K562 (cell line): ENCODE measurements at regions not wholly inside any gene's neighbourhood (a gene's known extent, or its start where the extent isn't known, plus 50 kb on each side); places are given as distances from the start of the nearest gene placed in this dataset.

Experiments used
- ATAC-seq: fragments of 200-7000 bp; cut with Tn5 transposase; 3 replicates; pipeline ENCODE4 v1.9.1; 2020; ENCODE audit warnings: moderate library complexity
- BruUV-seq: library from RNA; stranded (reverse); fragments of 400-500 nt; replicated peaks from 2 replicates; lab custom pipeline; 2021; lab: Mats Ljungman, UMichigan
- CTCF ChIA-PET: fragments of 300-600 bp; formaldehyde crosslinking; extraction: SDS; loops from one replicate; lab custom pipeline; 2021; ENCODE audit warnings: low intra/inter-chr PET ratio; lab: Yijun Ruan, JAX
- POLR2A ChIA-PET: fragments of 300-600, 350-650 bp; sonication (Branson Sonifier 250); formaldehyde crosslinking; extraction: SDS; loops from one replicate; lab custom pipeline; 2021; ENCODE audit warnings: antibody characterized with exemption, inconsistent platforms; lab: Yijun Ruan, JAX
- DNase-seq, 4 experiments: peaks; one replicate each; pipeline versions ENCODE4 v3.0.0 to v3.0.0-alpha.2; 2011 to 2018; ENCODE audit warnings: low spot score in 3 of 4, mixed read lengths in 3 of 4; ENCODE audit errors: extremely low read depth in 1 of 4
- FAIRE-seq: peaks from 2 replicates; lab custom pipeline; 2011; peaks lifted over from hg19 to GRCh38; lab: Jason Lieb, UNC
- H2AFZ ChIP-seq: 2 replicates; pipeline ENCODE4 v1.6.0; 2011; ENCODE audit warnings: low read depth, low read length, control low read depth, inconsistent platforms
- H3K27ac ChIP-seq: fragments of 200-600 bp; 3 replicates; pipeline ENCODE4 v1.8.0; 2011; ENCODE audit warnings: low read depth, mild to moderate bottlenecking, control low read depth, inconsistent platforms, low read length, moderate library complexity, mixed read lengths; ENCODE audit errors: extremely low read depth
- H3K27me3 ChIP-seq, 2 experiments: fragments of 300-600 bp in 1 of 2; 2 replicates in 1 of 2; 3 replicates in 1 of 2; pipeline versions ENCODE4 v1.6.0 to v1.8.0; 2011; ENCODE audit warnings: inconsistent platforms in 2 of 2, low read length in 2 of 2, mild to moderate bottlenecking in 1 of 2, mixed read lengths in 1 of 2, moderate library complexity in 1 of 2; ENCODE audit not compliant: control insufficient read depth in 2 of 2, insufficient read depth in 2 of 2
- H3K36me3 ChIP-seq: fragments of 300-600 bp; 3 replicates; pipeline ENCODE4 v1.8.0; 2011; ENCODE audit warnings: mild to moderate bottlenecking, low read length, inconsistent platforms; ENCODE audit not compliant: control insufficient read depth, insufficient read depth
- H3K4me1 ChIP-seq, 2 experiments: fragments of 200-600 bp in 1 of 2; replicated peaks in 1 of 2; 2 replicates in 1 of 2; 3 replicates in 1 of 2; pipeline versions ENCODE4 v1.5.1 to v1.8.0; 2011; ENCODE audit warnings: inconsistent platforms in 2 of 2, low read length in 2 of 2, mild to moderate bottlenecking in 1 of 2, mixed read lengths in 1 of 2, moderate library complexity in 1 of 2; ENCODE audit not compliant: control insufficient read depth in 2 of 2, insufficient read depth in 2 of 2
- H3K4me2 ChIP-seq: 2 replicates; pipeline ENCODE4 v1.6.1; 2011; ENCODE audit warnings: low read length, control low read depth, inconsistent platforms, mixed read lengths; ENCODE audit not compliant: insufficient read depth
- H3K4me3 ChIP-seq: fragments of 200-600 bp; sonication (generic), shearing (Covaris generic); 2 replicates; pipeline ENCODE4 v1.5.1; 2016; ENCODE audit warnings: control low read depth, inconsistent platforms
- H3K79me2 ChIP-seq: fragments of 200-600 bp; 3 replicates; pipeline ENCODE4 v1.8.0; 2011; ENCODE audit warnings: low read length, inconsistent platforms; ENCODE audit not compliant: control insufficient read depth, insufficient read depth
- H3K9ac ChIP-seq, 2 experiments: 2 replicates each; pipeline versions ENCODE4 v1.6.0 to v1.6.1; 2011; ENCODE audit warnings: low read depth in 2 of 2, low read length in 2 of 2, control low read depth in 1 of 2, inconsistent platforms in 1 of 2, mild to moderate bottlenecking in 1 of 2, mixed read lengths in 1 of 2; ENCODE audit not compliant: insufficient read depth in 1 of 2
- H3K9me1 ChIP-seq: one replicate; pipeline ENCODE4 v1.6.0; 2011; ENCODE audit warnings: inconsistent platforms, mild to moderate bottlenecking, low read length, moderate library complexity; ENCODE audit not compliant: control insufficient read depth, insufficient read depth
- H3K9me3 ChIP-seq: replicated peaks from 2 replicates; pipeline ENCODE4 v1.5.1; 2011; ENCODE audit warnings: low read depth, low read length, inconsistent platforms; ENCODE audit not compliant: control insufficient read depth, insufficient read depth
- H4K20me1 ChIP-seq: replicated peaks from 2 replicates; pipeline ENCODE4 v1.6.1; 2011; ENCODE audit warnings: low read length, inconsistent platforms, mixed read lengths; ENCODE audit not compliant: control insufficient read depth, insufficient read depth
- ATF7 ChIP-seq: fragments of 450-650 bp; IDR thresholded peaks from 2 replicates; pipeline ENCODE4 v1.7.1; 2014; ENCODE audit warnings: mild to moderate bottlenecking, moderate library complexity
- BHLHE40 ChIP-seq: IDR thresholded peaks from 2 replicates; pipeline ENCODE4 v1.6.1; 2011; ENCODE audit warnings: low read length, improper control_type of control experiment
- GTF2A2 ChIP-seq: IDR thresholded peaks from 2 replicates; pipeline ENCODE4 v1.6.1; 2016; ENCODE audit warnings: mild to moderate bottlenecking, missing genetic modification characterization, missing compliant biosample characterization
- HCFC1 ChIP-seq: IDR thresholded peaks from 2 replicates; pipeline ENCODE4 v1.6.1; 2012; ENCODE audit warnings: low read depth, low read length, improper control_type of control experiment
- NFE2 ChIP-seq: IDR thresholded peaks from 2 replicates; pipeline ENCODE4 v1.6.1; 2014; ENCODE audit warnings: antibody characterized with exemption, low read depth
- NR3C1 ChIP-seq: sonication (generic); formaldehyde crosslinking; IDR thresholded peaks from 2 replicates; pipeline ENCODE4 v1.8.1; 2022; ENCODE audit warnings: missing genetic modification reagents
- PURB ChIP-seq: sonication (generic); formaldehyde crosslinking; IDR thresholded peaks from 2 replicates; pipeline ENCODE4 v1.9.0; 2021; ENCODE audit warnings: low read depth, mild to moderate bottlenecking, missing genetic modification reagents
- RAD51 ChIP-seq: fragments of 450-650 bp; IDR thresholded peaks from 2 replicates; pipeline ENCODE4 v1.7.1; 2016; ENCODE audit warnings: low read depth, mild to moderate bottlenecking, borderline replicate concordance
- SMC3 ChIP-seq: conservative IDR thresholded peaks from 2 replicates; pipeline ENCODE4 v1.6.1; 2011; ENCODE audit warnings: low read depth, low read length, improper control_type of control experiment; ENCODE audit not compliant: insufficient read depth
- STAT6 ChIP-seq: sonication (generic); formaldehyde crosslinking; IDR thresholded peaks from 2 replicates; pipeline ENCODE4 v1.8.1; 2023; ENCODE audit warnings: mild to moderate bottlenecking, missing genetic modification reagents
- XRCC3 ChIP-seq: fragments of 450-650 bp; IDR thresholded peaks from 2 replicates; pipeline ENCODE4 v1.6.1; 2017; ENCODE audit warnings: mild to moderate bottlenecking, moderate library complexity
- ZC3H4 ChIP-seq: sonication (generic); formaldehyde crosslinking; IDR thresholded peaks from 2 replicates; pipeline ENCODE4 v1.9.0; 2021; ENCODE audit warnings: missing genetic modification reagents, borderline replicate concordance
- ZHX1 ChIP-seq: fragments of 150-350 bp; conservative IDR thresholded peaks from 2 replicates; pipeline ENCODE4 v1.6.1; 2014; ENCODE audit warnings: low read length
- ZNF146 ChIP-seq: IDR thresholded peaks from one replicate; pipeline ENCODE4 v1.6.1; 2018; ENCODE audit warnings: missing compliant biosample characterization; ENCODE audit not compliant: unreplicated experiment
- ZNF384 ChIP-seq: IDR thresholded peaks from 2 replicates; pipeline ENCODE4 v1.6.1; 2012; ENCODE audit warnings: low read depth, low read length, improper control_type of control experiment
- WGBS: fragments of 100-300 bp; shearing (Covaris generic); methylation state at CpG from one replicate; pipeline ENCODE4 v1.1.6; 2016; ENCODE audit warnings: low coverage, mixed read lengths; ENCODE audit not compliant: insufficient coverage; ENCODE audit errors: missing lambda C conversion rate; 5-methylcytosine and 5-hydroxymethylcytosine counted together
- in situ Hi-C: fragments of 300-500 bp; cut with MboI; formaldehyde crosslinking; loops from 4 replicates; pipeline ENCODE4 v1.15.0; 2018; ENCODE audit warnings: inconsistent platforms, mixed read lengths
- intact Hi-C: fragments of 100-400 bp; cut with micrococcal nuclease; formaldehyde crosslinking; loops from 2 replicates; pipeline ENCODE4 v1.14.2; 2022
- TF ChIP-seq, protein P1 (sequence below), 2 experiments: fragments of 450-650 bp; IDR thresholded peaks; 2 replicates each; pipeline ENCODE4 v1.6.1; 2016

DNA sequence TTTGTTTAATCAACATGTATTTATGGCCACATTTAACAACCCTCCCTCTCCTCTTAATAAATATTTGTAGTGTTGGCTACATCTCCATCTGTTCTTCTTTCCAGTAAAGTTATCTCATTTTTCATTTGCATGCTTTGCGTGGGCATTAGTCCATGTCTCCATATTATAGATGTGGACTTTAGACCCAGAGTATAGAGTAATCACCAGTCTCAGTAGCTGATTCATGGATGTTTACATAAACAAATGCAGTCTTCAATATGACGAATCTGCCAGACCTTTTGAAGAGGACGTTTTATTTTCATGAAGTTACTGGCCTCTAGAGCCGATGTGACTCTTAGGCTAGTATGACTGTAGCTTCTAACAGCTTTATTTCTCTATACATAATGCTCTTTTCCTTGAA lies 1546.2 kb downstream of the OLFM4 start (continued):
- TF ChIP-seq NR3C1 (CRISPR knock-in tag) = no peak
- TF ChIP-seq ZNF146 (CRISPR knock-in tag) = no peak
- TF ChIP-seq, all 486 proteins: peak for 0

DNA sequence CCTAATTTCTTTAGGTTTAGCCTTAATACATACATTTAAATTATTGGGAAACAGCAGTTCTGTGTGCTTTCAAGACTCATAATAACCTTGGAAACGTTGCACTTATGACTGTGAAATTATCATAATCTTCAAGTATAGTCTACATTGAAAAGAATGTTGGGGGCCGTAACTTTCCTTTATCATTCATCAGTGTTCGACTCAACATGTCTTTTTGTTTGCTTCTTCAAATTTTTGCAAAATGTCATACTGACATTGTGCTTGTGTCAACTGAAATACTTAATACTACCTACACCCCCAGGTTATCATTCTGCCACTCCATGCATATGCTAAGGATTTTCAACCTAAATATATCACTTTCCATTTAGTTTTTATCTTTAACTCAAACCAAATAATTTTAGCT lies 1562.9 kb downstream of the OLFM4 start:
- Histone ChIP-seq H3K9ac (no peak overlapping the region), H3K9me1 (no peaks in the 10 kb centered on the region), H3K36me3 (no peaks in the 10 kb centered on the region), H3K9me3 (no peaks in the 10 kb centered on the region; the same call in 1 of the 2 replicates), H3K79me2 (no peaks in the 10 kb centered on the region), H3K27me3 (no peaks in the 10 kb centered on the region), H2AFZ (no peak overlapping the region)
- no TSS peak for BruUV-seq
- ATAC-seq = no peak
- POLR2A ChIA-PET = no interaction called here
- DNase-seq = no peak
- intact Hi-C loops = no loop called here
- TF ChIP-seq XRCC3 = no peak
- TF ChIP-seq SMC3 = no peak
- no peak for TF ChIP-seq STAT6
- no peak for TF ChIP-seq GTF2A2 (tag)
- TF ChIP-seq ZNF384 = no peak
- no peak for TF ChIP-seq NFE2
- TF ChIP-seq, protein P1, sequence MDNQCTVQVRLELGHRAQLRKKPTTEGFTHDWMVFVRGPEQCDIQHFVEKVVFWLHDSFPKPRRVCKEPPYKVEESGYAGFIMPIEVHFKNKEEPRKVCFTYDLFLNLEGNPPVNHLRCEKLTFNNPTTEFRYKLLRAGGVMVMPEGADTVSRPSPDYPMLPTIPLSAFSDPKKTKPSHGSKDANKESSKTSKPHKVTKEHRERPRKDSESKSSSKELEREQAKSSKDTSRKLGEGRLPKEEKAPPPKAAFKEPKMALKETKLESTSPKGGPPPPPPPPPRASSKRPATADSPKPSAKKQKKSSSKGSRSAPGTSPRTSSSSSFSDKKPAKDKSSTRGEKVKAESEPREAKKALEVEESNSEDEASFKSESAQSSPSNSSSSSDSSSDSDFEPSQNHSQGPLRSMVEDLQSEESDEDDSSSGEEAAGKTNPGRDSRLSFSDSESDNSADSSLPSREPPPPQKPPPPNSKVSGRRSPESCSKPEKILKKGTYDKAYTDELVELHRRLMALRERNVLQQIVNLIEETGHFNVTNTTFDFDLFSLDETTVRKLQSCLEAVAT (IDR thresholded peaks at IDR 0.05) = no peak
- TF ChIP-seq RAD51 = no peak
- no peak for TF ChIP-seq ATF7
- TF ChIP-seq PURB (CRISPR knock-in tag) = no peak
- no peak for TF ChIP-seq ZC3H4
- TF ChIP-seq HCFC1 = no peak
- TF ChIP-seq ZHX1 = no peak
- TF ChIP-seq BHLHE40 = no peak
- TF ChIP-seq, all 486 proteins: peak for 0
- 11% methylated on average over 3 of the region's 3 CpGs for WGBS
- CTCF ChIA-PET = no interaction called here
- H3K4me3 ChIP-seq = no peak overlapping the region
- no peak overlapping the region for H3K27ac ChIP-seq
- H3K4me2 ChIP-seq = no peak overlapping the region
- H3K4me1 ChIP-seq = no peaks in the 10 kb centered on the region
- no peaks in the 10 kb centered on the region for H4K20me1 ChIP-seq
- FAIRE-seq = no peak
- in situ Hi-C loops = no loop called here
